SIG-M5 treated with dmso at 0.1 percent for 504 hours (cell line): ENCODE measurements at regions not wholly inside any gene's neighbourhood (a gene's known extent, or its start where the extent isn't known, plus 50 kb on each side); places are given as distances from the start of the nearest gene placed in this dataset.
"Not testable (repeated sequence)": the region's sequence is repeated elsewhere in the genome, so short reads cannot be mapped to it uniquely, and the experiment has no call there.

Experiments
- DNase-seq: peaks from one replicate; lab custom pipeline; 2025; ENCODE audit not compliant: unreplicated experiment; lab: John Stamatoyannopoulos, UW

DNA sequence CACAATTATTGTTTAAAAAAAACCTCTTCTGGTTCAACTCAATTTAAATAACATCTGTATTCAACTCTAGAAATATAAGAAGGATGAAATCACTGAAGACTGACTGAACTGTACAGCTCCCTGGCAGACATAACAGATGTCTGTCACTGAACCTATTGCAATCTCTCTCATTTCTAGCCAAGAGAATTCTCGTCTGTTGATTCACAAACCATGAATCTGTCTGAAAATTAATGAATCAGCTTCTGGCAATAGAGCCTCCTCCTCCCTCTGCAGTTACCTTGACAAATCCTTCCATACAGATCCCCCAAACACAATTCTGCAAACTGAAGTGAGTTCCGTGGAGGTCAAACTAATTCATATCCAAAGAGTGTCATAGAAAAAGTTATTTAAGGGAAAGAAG is 561.4 kb downstream of the PYDC2 start:
- DNase-seq: no peak

DNA sequence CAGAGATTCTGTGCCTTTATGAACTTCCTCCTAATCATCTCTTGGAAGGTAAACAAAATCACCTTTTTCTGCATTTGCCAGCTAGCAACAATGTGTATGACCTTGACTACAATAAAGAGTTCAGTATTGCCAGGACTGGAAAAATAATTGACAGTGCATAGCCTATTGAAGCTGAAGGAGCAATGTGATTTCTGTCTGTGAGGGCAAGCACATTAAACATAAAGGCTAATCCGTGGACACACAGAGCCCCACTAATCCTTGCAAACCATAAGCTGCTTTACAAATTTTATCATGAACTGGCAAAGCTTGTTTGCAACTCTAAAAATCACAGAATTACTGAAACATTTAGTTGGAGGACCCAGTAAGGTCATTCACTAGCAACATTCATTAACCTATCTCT is 563.8 kb downstream of the PYDC2 start:
- no peak for DNase-seq

DNA sequence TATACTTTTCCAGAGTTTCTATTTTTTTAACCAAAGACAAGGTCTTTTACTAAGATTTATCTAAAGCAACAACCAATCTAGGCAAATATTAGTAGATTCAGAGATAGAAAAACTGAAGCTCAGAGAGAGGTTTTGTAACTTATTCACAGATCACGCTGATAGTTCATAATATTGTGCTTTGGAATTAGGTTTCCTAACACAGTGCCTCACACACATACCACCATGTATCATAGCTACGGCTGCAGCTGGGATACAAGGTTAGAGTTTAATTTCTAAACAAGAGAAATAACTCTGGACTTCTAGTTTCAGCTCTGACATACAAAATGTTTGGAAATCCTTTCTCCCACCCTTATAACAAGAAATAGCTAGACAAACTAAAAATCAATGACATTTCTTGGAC is 565.7 kb downstream of the PYDC2 start:
- DNase-seq: no peak

DNA sequence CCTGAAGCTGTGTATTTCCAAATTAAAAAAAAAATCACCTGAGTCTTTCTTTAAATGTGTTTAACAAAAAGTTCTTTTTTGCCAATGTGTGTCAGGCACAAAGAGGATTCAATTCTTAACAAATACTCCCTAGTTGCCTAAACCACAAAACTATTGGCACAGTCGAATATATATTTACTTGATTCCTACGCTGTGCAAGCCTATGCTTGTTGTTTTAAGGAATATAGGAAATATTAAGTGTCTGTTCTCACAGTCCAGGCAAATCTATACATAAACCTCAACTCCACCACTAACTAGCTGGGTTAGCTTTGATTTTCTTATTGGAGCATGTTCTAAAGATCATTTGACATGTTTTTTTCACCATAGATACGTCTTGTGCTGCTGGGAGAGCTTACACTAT is 571.0 kb downstream of the PYDC2 start:
- DNase-seq: no peak

DNA sequence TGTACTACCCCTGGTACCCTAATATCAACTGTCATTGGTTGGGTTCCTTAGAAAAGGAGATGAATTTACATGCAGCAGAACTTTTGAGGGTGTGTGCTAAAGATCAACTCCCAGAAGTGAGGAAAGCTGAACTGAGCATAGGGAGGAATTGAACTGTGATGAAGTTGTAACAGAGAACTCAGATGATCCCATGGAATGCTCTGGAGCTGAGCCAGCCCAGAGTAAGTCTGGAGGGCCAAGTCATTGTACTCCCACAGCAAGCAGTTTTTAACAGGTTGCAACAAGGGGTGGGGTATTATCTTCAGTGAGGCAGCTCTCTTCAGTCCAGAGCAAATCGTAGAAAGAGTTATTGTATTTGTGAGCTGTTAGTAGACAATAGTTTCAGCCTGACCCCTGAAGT is 572.3 kb downstream of the PYDC2 start:
- DNase-seq: no peak

DNA sequence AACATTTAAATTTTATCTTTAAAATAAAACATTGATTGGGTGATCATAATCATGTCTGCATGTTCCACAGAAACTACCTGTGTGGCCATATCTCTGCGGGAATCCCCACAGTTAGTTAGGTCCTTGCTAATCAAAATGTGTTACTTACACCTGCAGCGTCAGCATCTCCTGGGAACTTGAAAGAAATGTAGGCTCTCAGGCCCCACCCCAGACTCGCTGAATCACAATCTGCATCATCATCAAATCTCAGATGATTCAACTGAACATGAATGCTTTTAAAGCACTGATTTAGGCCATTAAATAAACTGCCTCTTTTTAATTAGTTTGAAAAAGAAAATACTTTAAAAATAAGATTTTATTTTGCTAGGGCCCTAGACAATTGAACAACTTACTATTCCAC is 577.8 kb downstream of the PYDC2 start:
- DNase-seq: no peak

DNA sequence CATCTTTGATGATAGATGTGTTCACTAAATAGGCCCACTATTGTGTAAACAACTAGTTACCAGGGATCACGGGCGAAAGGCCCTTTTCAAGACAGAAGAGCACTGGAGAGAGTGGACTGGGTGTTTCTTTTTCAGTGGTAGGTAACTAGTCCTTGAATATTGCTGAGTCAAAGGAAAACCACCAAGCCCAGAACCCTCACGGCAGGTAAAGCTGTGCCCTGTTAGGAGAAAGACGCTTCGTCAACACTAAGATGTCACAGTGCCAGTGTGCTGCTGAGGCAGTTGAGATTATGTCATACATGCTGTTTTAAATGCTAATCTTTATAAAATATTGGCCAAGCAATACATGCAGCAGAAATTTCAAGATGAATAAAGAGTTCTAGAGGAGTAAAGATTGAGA is 578.6 kb downstream of the PYDC2 start:
- no peak for DNase-seq

DNA sequence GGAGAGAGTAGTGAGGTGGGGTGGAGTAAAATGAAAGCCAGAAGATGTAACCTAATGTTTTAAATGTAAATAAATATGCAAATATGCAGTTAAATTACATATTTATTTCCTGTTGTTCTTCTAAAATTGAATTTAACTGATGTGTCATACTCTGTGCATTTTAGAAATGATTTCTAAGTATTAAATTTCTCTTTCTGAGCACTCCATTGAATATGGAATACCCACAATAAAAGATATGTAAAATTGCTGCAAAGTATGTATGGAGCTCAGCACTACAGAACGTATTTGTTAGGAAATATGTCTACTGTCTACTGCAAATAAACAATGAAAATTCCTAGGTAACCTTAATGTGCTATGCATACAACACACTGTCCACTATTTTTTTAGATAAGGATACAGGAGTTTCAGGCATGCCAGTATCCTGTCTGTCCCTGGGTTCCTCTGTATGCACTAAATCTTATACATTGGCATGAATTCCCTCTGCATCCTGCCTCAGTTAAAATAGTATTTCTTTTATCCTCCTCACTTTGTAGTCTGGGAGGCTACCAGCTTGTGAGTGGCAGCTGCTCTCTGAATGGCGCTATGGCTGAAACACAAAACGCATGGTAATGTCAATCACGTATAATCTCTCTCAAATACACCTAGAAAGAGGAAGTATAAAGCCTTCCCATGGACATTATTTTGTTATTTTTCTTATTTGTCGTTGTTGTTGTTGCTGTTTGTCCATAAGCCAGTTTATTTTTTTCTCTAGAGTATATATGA is 579.5 kb downstream of the PYDC2 start:
- no peak for DNase-seq

DNA sequence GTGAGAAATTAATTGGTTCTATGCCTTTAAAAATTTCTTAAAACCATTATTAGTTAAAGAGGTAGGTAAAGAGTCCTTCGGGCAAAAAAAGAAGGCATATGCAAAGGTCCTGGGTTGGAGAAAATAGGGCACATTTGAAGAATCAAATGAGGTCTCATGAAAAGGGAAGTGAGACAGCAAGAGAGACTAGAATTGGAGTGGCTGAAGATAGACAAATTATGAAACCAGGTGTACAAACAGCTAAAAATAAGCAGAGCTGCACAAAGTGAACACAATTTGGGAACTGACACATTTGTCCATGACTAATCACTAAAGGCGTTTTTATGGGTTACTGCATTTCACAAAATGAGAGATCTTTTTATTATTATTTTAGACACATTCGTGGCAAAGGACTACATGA is 581.2 kb downstream of the PYDC2 start:
- peak; percentile 31 for DNase-seq

DNA sequence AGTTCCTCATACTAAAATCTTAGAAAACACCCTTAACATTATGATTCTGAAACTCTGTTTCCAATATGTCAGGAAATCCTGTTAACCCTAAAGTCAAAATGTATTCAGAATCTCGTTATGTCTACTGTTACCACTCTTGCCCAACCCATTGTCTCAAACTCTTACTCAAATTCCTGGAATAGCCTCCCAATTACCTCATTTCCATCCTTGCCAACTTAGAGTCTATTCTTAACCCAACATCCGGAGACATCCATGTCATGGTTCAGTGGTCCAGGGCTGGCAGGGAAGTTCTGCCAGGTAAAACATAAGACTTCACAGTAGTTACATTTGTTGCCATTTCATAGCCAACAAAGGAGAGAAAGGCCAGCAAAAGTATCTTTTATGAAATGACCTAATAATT is 593.9 kb downstream of the PYDC2 start:
- no peak for DNase-seq

DNA sequence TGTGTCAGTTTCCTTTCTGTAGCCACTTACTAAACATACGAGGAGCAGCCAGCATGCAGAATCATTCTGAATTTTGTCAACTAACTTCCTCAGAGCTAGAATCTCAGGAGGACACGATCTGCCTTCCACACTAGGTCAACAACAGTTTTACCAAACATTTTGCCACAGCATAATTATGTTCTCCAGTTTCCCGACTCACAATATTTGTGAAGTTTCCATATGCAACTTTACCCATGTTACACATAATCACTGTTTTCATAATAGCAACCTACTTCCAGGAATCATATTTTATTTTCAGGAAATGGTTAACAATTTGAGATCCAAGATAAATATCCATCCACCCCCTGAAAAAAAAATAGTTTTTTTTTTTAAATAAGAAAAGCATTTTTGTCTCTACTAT is 595.0 kb downstream of the PYDC2 start:
- DNase-seq: no peak

DNA sequence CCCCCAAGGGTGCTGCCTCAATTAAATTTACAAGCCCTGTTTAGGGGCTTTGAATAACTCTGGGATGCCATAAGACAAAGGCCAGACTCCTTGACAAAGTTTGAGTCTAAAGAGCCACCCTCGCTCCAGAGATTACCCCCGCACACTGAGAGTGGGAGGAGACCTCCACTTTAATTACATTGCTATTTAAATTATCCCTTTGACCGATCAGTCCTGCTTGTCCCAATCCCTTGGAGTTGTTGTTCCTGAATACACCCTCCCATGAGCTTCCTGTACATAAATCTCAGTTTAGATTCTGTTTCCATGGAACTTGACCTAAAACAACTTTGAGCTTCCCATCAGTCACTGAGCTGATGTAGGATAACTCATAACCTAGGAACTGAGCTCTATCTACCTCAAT is 596.3 kb downstream of the PYDC2 start:
- no peak for DNase-seq

DNA sequence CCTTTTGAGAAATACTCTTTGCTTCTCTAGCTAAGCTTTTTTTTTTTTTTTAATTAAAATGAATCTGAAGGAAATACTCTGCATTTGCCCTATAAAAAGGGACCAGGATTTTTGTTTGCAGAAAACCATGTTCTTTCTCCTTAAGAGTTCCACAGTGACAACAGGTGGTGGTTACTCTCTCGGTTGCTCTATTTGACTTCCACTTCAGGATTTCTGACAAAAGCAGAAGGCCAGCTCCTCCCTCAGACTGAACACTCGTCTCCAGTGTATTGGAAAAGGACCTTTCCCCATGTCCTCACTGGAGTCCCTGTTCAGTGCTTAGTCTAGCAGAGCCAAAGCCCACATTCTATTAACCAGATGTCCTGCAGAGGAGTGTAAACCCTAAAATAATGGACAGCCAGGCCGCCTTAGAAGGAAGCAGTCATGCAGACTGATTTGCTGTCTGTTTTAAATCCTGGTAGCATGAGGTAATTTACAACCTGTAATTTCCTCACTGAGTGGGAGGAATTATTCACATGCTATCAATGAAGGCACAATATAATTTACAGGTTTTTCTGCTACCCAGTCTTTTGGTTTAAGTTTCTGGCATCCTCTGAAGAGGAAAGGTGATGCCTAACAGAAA is 599.3 kb downstream of the PYDC2 start:
- DNase-seq: no peak

DNA sequence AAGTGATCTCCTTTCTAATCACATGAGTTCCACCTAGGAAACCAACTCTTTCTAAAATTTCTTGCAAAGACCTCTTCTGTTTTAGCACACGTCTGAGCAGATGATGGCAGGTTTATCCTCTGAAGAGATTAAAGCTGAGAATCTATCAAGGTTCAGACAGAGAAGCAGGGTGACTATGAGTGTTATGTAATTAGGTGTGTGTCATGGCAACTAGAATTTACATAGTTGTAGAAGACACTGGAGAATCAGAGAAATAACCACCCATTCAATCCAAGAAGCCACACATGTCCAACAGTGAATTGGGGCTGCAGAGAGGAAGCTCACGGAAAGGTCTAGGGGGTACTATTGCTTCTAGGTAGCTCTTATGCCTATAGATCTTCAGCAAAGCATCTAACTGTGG is 600.5 kb downstream of the PYDC2 start:
- no peak for DNase-seq

DNA sequence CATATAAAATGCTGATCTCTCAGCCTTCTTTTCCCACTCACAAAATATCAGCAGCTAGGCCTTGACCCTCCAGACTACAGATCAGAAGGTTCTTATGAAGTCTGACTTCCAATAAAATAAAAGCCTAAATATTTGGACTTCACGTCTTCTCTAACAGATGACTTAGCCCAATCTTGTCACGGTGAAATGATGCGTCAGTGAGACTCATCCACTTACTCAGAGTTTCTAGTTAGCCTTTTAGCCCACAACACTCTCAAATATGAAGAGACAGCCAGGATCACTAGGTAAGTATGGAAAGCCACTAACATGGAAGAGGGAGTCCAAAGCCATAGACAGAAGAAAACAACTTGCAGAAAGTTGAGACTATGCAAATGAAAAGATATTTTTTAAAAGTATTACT is 601.2 kb downstream of the PYDC2 start:
- DNase-seq: no peak

DNA sequence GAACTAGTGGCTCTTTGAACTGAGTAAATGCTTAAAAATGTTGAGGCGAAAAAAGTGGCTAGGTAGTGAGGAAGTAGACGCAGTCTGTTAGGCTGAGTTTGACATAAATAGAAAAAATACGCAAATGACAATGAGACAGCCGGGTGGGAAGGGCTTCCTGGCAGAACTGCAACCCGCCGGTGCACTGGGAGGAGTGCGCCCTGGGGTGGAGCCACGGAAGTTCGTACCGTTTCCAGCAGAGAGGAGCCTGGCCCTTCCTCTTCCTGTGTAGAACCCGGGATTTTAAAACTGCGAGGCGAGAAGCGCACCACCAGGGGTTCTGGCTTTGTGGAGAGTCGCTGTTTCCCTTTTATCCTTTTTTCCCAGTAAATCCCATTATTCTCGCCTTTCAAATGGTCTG is 602.6 kb downstream of the PYDC2 start:
- DNase-seq: no peak

DNA sequence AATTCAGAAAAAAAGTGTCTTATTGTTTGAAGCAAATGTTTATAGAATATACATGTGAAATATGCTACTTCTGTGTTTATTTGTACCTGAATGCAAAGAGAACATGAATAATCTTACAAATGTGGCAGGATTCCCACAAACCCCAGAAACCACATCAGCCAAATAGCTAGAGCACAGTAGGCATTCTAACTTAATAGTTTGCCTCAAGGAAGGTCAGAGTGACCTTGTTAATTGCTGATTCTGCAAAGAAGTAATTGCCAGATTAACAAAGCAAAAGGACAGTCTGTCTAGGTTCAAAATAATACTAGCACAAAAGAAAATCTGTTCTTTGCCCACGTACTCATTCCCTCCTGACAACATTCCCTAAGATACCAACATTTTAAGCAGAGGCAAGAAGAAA is 604.0 kb downstream of the PYDC2 start:
- no peak for DNase-seq

DNA sequence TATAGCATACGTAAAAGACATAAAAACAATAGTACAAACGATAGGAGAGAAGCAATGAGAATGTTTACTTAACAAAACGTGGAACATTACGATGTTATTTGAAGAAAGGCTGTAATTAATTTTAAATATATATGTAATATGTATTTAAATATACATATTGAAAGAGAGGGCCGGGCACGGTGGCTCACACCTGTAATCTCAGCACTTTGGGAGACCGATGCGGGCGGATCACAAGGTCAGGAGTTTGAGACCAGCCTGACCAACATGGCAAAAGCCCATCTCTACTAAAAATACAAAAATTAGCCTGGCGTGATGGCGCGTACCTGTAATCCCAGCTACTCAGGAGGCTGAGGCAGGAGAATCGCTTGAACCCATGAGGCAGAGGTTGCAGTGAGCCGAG is 605.3 kb downstream of the PYDC2 start:
- DNase-seq: not testable (repeated sequence)

DNA sequence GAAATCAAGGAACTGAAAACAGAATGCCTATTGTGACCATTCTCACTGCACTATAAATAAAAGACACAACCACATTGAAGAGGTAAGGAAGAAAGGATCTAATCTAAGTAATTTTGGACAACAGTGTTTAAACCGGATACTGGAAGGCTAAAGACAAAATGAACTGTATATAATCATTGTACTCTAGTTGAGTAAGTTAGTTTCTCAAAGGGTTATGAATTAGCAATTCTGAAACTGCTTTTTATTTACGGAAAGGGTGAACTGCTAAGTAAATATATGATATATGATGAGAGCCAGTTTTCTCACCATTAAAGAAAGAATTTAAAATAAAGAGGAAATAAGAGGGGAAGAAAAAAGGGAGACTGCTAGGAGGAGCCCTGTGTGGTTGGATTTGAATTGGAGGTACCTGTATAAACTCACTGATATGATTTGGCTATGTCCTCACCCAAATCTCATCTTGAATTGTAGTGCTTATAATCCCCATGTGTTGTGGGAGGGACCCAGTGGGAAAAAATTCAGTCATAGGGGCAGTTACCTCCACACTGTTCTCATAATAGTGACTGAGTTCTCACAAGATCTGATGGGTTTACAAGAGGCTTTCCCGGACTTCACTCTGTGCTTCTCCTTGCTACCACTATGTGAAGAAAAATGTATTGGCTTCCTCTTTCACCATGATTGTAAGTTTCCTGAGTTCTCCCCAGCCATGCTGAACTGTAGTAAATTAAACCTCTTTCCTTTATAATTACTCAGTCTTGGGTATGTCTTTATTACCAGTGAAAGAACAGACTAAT is 607.7 kb downstream of the PYDC2 start:
- no peak for DNase-seq

DNA sequence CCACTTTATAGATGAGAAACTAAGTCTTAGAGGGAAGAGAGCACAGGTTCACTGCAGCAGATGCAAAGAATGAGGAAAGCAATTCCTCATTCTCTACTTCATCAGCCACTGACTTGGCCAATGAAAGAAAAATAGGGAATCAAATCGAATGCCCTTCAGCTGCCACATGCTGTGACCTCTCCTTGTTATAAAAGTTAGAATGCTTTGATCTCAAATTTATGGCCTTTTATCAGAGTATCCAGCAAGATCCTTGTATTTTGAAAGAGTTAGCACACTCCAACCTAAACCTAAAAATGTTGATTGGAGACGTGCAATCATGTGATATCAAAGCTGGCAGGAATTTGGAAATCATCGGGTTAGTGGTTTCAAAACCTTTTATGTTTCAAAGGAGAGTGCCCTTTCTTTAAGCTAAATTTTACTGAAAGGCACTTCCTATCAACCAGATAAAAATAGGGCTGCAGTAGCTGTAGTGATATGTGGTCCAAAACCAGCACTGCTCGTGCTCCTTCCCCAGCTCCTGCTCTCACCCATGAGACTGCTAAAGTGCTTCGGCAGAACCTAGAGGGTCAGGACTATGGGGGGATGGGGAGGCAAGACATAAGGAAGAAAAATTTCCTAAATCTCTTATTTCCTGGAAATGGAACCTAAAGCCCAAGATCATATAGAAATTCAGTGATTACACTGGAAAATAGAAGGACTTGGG is 617.0 kb downstream of the PYDC2 start:
- DNase-seq: no peak

DNA sequence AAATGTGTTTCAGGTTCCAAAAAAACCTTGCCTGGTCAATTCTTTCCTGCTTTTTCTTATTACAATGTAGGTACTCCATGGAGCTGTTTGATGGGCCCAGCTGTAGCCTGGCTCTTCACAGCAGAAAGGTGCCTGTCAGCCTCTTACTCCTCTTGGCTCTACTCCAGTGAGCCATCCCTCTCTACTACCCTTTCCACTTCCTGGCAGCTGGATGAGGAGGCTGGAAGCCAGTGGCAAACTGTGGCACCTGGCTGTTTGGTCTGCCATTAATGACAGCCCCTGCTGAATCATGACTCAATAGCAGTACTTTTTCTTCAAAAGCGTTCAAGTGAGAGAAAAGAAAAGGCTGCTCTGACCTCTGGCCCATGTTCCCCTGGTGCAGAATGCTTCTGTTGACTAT is 618.1 kb downstream of the PYDC2 start:
- DNase-seq: no peak

DNA sequence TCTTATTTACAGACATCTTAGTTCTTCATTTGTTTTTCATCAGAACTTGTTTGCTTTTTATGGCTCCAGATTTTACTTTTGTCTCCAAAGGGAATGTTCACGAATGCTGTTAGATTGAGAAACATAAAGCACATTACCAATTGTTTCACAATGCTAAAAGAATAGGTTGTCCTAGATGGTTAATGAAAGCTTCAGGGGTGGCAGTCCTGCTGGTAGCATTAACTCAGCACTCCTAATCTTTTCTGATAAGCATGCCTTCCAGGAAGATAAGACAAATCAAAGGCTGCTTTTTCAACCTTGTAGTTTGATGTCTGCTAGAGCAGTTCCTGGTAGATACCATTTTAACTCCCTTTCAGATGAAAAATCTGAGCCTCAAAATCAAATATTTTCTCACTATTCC is 619.4 kb downstream of the PYDC2 start:
- DNase-seq: no peak
